COR-L47 (cell line): ENCODE measurements at regions not wholly inside any gene's neighbourhood (a gene's known extent, or its start where the extent isn't known, plus 50 kb on each side); places are given as distances from the start of the nearest gene placed in this dataset.
"Not testable (repeated sequence)": the region's sequence is repeated elsewhere in the genome, so short reads cannot be mapped to it uniquely, and the experiment has no call there.

Source experiments
- DNase-seq: peaks from one replicate; lab custom pipeline; 2025; lab: John Stamatoyannopoulos, UW

DNA sequence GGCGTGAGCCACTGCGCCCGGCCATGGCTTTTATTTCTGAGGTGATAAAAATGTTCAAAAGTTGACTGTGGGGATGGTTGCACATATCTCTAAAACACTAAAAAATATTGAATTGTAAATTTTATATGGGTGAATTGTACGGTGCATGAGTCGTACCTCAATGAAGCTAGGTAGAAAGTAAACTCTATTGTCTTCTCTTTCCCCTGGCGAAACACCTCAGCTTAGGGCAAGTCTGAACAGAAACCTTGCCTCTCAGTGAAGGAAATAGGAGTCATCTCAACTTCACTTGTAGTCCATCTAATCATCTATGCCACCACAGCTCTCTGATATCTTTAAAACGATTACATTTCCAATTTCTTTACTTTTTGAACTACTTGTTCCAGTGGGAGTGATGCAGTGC is 309.6 kb downstream of the SPATA31A1 start:
- not testable (repeated sequence) for DNase-seq

DNA sequence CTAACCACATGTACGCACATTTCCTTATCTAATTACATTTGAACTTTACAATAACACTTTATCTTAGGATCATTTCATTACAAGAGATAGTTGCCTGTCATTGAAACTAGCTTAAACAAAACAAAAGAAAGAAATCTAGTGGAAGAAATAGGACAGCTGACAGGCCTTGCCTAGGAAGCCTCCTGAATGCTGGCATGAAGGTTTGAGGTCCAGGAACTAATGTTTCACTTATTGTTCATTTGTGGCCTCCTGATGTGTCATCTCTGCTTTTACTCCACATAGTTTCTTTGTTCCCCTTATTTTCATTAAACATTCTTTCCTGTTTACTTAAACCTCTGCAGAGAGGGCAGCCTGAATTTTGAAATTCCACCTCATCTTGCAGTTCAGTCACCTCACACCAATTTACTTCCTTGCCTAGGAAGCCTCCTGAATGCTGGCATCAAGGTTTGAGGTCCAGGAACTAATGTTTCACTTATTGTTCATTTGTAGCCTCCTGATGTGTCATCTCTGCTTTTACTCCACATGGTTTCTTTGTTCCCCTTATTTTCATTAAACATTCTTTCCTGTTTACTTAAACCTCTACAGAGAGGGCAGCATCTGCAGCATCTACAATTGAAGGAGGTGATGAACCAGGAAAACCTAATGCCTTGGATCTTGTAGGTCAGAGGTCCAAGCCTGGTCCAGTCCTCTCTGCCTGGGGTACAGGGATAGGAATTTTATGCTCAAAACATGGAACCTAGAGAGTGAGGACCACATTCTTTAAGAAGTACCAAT is 319.2 kb downstream of the SPATA31A1 start:
- not testable (repeated sequence) for DNase-seq

DNA sequence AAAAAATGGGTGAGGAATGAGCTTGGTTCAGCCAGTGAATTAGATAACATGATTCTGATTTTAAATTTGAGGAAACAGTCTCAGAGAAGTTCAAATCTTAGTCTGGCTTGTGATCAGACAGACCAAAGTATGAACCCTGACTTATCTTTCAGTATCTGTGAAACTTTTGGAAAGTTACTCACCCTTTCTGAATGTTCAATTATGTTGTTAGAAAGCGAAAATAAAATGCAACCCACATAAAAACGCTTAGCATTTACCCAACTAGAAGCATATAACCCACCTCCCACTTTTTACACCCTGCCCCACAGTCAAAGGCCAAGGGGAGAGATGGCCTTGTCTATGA is 319.7 kb downstream of the SPATA31A1 start:
- not testable (repeated sequence) for DNase-seq

DNA sequence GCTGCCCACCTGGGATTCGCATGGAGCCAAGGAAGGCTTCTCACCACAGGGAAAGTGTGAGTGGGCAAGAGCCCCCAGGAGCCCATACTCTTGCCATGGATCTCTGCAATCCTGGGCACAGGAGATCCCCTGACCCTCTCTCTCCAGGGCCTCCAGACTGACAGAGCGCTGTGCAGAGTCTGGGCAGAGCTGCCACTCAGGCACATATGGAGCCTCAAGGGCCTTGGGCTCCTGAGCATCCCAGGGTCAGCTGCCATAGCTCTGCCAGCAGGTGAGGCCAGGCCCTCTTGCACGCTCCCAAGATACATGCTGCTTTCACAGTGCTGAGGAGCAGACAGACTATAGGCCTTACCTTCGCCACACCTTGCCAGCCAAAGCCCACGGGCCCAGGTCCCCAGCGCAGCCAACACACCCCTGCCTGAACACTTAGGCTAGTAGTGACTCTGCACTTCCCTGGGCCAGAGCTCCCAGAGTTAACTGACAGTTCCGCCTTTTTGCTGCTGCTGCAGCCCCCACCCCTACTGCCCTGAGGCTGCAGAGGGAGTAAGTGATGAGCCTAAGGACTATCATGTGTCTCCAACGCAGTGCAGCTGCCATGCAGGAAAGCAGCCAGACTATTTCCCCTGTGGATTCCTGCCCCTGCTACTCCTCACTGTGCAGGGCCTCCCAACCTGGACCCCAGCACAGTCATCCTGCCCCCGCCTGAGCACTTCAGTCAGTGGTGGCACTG is 323.2 kb downstream of the SPATA31A1 start:
- DNase-seq = not testable (repeated sequence)

DNA sequence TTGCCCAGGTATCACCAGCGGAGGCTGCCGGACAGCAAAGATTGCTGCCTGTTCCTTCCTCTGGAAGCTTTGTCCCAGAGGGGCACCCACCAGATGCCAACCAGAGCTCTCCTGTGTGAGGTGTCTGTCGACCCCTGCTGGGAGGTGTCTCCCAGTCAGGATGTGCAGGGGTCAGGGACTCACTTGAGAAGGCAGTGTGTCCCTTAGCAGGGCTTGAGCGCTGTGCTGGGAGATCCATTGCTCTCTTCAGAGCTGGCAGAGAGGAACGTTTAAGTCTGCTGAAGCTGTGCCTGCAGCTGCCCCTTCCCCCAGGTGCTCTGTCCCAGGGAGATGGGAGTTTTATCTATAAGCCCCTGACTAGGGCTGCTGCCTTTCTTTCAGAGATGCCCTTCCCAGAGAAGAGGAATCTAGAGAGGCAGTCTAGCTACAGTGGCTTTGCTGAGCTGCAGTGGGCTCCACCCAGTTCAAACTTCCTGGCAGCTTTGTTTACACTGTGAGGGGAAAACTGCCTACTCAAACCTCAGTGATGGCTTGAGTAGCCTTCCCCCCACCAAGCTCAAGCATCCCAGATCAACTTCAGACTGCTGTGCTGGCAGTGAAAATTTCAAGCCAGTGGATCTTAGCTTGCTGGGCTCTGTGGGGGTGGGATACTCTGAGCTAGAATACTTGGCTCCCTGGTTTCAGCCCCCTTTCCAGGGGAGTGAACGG is 325.4 kb downstream of the SPATA31A1 start:
- DNase-seq = not testable (repeated sequence)

DNA sequence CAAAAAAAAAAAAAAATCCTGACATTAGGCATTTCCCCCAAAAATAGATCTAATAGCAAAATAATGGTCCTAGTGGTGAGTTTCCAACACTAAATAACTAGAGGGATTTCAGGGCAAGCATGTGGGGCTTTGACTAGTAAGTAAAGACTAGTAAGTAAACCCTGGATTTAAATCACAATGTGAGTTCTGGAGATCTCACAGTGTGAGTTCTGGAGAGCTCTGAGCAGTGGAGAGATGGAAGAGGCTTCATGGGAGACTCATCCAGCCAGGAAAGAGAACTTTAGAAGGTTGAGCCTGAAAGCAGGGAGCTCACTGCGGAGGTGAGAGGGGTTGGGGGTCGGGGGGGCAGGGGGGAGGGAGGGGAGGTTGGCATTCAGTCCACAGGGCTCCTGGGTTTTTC is 373.4 kb downstream of the SPATA31A1 start:
- not testable (repeated sequence) for DNase-seq

DNA sequence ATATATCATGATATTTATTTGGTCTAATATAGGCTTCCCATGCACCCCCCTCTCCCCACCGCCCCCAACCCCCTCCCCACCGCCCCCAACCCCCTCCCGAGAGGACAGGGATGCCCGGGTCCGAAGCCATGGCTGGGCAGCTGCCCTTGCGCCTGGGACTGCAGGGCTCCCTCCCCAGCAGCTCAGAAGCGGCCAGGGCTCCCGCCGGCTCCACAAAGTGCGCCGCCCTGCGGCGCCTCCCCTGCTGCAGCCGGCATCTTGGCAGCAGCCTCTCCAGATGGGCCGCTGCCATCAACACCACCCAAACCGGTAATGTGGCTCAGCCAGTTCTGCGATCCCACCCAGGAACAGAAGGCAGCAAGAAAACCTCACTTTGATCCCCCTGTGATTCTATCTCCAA is 389.4 kb downstream of the SPATA31A1 start:
- DNase-seq = not testable (repeated sequence)

DNA sequence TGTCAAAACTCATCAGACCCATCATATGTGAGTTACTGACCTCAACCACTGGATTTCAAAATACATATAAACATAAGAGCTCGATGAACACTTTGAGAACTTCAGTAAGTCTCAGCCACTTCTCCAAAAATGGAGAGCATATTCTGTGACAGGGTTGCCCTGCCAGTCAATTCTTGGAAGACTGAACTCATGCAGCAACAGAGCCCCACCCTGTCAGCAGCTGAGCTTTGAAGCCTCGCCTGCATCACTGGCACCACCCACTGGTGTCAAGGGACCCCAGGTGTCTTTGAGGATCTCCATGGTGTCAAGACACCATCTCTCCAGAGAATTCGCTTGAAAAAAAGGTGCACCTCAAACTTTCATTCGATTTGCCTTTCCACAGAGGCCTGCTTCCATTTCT is 420.1 kb downstream of the SPATA31A1 start:
- DNase-seq = not testable (repeated sequence)

DNA sequence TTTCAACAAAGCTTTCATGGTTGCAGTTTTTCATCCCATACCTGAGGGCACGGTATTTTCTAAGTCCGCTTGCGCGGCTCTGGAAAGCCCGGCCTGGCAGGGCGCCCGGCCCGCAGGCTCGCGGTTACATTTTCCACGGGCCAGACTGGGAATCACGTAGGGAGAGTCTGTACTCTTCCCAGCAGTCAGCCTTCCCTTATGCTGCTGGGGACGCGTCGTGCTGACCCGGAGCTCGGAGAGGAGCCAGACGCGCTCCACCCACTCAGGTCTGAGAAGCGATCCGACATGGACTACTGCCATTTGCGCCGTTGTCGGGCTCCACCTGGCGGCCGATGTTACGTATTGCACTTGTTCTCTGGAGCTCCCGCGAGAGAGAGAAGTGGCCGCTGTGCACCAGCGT is 435.9 kb downstream of the SPATA31A1 start:
- DNase-seq = not testable (repeated sequence)

DNA sequence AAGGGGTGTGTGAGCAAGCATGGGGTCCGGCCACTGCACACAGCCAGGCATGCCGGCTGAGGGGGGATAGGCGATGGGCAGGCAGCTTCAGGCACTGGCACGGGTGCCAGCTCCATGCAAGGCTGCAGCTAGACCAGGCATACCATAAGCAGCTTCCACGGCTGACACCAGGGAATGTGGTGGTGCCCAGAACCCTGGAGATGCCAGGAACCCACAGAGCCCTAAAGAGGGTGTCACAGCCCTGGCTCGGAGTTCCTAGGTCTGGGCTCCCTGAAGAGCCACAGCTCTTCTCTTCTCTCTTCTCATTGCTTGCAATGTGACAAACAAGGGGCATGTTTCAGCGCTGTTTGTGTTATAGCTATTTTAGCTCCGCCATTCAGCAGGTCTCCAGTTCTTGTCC is 442.5 kb downstream of the SPATA31A1 start:
- DNase-seq = not testable (repeated sequence)

DNA sequence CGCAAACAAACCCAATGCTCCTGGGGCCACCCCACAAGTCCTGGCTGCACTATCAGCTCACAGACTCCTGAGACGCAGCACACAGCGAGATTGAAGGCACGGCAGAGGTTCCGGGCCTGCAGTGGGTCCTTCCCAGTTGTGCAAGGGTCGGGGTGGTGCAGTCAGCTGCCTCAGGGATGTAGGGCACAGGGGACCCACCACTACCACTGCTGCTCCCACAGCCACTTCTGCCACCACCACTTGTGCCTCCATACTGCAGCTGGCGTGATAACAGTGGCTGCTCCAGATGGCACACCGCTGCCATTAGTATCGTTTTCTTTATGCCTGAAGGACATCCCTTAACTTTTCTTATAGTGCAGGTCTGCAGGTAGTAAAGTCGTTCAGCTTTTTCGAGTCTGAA is 443.8 kb downstream of the SPATA31A1 start:
- DNase-seq = not testable (repeated sequence)

DNA sequence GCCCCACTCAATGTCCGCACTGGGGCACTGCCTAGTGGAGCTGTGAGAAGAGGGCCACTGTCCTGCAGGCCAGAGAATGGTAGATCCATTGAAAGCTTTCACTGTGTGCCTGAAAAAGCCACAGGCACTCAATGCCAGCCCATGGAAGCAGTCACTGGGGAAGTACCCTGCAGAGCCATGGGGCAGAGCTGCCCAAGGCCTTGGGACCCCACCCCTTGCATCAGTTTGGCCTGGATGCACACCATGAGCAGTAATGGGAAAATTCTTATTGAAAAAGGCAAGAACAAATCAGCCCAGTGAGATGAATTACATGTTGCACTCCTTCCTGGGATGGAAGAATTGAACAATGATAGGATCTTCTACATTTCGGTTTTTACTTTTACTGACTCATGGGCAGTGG is 447.1 kb downstream of the SPATA31A1 start:
- DNase-seq = not testable (repeated sequence)

DNA sequence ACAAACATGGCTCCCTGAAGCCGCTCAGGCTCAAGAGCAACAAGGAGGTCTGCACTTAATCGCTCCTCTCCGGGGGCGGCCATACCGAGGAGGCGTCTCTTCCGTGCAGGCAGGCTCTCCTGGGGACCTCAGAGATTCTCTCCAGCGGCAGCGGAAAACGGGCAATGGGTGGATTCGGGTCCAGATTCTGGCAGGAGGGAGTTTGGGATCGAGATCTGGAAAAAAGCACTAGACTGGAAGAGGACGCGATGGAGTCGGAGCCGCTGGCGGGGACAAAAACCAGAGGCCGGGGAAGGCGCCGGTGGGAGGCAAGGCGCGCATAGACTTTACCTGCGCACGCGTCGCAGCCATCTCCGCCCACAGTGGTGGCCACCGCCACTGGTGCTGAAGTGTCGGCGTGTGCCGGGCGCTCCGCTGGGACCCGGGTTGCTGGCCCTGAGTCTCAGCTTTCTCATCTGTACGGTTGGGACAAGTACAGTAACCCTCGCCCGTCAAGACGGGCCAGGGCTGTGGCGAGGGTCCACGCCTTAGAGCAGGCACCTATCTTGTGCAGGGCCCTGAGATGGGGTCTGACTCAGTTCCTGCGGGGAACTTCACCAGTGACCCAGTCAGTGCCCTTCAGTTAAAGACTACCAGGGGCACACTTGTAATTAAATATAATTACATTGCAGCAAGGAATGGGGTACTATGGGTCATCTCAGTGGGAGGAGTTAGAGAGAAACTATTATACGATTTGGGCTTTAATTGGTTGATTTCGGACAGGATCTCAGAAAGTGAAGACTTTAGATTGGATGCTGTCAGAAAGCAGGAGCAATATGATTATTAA is 454.1 kb downstream of the SPATA31A1 start:
- peak; percentile 20 for DNase-seq

DNA sequence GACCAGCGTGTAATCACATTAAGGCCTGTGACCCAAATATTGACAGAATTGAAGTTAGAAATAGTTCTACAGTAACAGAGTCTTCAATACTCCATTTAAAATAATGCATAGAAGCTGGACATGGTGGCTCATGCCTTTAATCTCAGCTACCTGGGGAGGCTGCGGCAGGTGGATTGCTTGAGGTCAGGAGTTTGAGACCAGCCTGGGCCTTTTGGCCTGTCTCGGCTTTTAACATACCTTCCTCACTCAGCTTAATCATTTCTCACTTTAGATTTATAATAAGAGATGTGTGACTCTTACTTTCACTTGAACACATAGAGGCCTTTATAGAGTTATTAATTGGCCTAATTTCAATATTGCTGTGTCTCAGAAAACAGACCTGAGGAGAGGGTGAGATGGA is 454.9 kb downstream of the SPATA31A1 start:
- not testable (repeated sequence) for DNase-seq

DNA sequence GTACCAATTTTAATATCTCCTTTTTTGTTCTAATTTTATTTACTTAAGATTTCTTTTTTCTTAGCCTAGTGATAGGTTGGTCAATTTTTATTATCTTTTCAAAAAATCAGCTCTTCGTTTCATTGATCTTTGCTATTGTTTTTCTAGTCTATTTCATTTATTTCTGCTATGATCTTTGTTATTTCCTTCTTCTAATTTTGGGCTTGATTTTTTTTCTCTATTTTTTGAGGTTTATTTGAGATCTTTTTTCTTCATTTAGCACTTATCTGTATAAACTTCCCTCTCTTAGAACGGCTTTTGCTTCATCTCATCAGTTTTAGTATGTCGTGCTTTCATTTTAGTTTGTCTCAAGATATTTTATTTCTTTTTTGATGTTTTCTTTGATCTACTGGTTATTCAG is 456.1 kb downstream of the SPATA31A1 start:
- not testable (repeated sequence) for DNase-seq

DNA sequence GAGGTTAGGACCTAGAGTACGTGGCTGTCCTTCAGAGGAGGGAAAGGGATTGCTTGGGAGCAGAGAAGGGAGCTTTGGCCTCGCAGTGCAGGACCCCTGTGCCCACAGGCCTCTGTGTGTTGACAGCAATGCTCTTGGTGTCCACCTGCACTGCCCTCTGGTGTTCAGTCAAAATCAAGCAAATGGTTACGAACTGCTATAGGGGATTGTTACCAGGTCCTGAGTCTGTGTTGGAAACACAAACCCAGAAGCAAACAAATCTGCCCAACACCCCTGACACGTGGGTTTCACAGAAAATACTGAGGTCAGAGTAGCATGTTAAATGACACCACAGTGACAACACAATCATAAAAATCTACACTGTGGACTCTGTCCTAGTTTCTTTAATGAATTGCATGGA is 473.0 kb downstream of the SPATA31A1 start:
- DNase-seq = not testable (repeated sequence)
